HEK293T (cell line): ENCODE measurements at regions not wholly inside any gene's neighbourhood (a gene's known extent, or its start where the extent isn't known, plus 50 kb on each side); places are given as distances from the start of the nearest gene placed in this dataset.

Experiments
- ARNT ChIP-seq: fragments of 450-650 bp; IDR thresholded peaks from 2 replicates; pipeline ENCODE4 v1.6.1; 2017; ENCODE audit warnings: mild to moderate bottlenecking
- BHLHE40 ChIP-seq: fragments of 450-650 bp; IDR thresholded peaks from 2 replicates; pipeline ENCODE4 v1.6.1; 2016; ENCODE audit warnings: mild to moderate bottlenecking, moderate library complexity, borderline replicate concordance
- ELF4 ChIP-seq: fragments of 450-650 bp; IDR thresholded peaks from 2 replicates; pipeline ENCODE4 v1.6.1; 2017; ENCODE audit warnings: antibody characterized with exemption
- FOXA1 ChIP-seq: fragments of 450-650 bp; IDR thresholded peaks from 2 replicates; pipeline ENCODE4 v1.6.1; 2016; ENCODE audit warnings: mild to moderate bottlenecking
- FOXK2 ChIP-seq: fragments of 450-650 bp; IDR thresholded peaks from 2 replicates; pipeline ENCODE4 v1.6.1; 2016; ENCODE audit warnings: mild to moderate bottlenecking
- LEF1 ChIP-seq: fragments of 450-650 bp; IDR thresholded peaks from 2 replicates; pipeline ENCODE4 v1.6.1; 2017; ENCODE audit warnings: mild to moderate bottlenecking, borderline replicate concordance
- SP1 ChIP-seq: fragments of 450-650 bp; IDR thresholded peaks from 2 replicates; pipeline ENCODE4 v1.6.1; 2017
- SUZ12 ChIP-seq: fragments of 450-650 bp; IDR thresholded peaks from 2 replicates; pipeline ENCODE4 v1.6.1; 2016; ENCODE audit warnings: mild to moderate bottlenecking
- TF ChIP-seq, protein P1 (sequence below): fragments of 450-650 bp; IDR thresholded peaks from 2 replicates; pipeline ENCODE4 v1.6.1; 2016

DNA sequence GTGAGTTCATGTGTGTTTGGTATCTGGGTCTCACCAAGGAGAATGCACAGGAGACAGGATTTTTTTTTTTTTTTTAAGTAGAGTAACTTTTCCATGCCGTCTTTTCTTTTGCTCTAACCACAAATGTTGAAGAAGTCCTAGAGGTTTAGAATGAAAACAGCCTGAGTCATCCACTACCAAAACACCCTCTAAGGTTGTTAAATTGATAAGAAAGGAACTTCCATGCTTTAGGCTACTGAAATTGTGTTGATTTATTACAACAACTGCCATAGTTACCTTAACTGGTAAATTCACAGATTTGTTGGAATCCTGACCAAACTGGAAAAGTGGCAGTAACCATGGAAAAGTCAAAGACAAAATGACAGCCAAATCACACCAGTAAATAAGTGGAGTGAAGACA lies 375.6 kb downstream of the AMY1C start:
- TF ChIP-seq ARNT (no peak), FOXK2 (no peak), SP1 (no peak), LEF1 (no peak), FOXA1 (no peak), BHLHE40 (no peak), SUZ12 (no peak), ELF4 (no peak)
- TF ChIP-seq, protein P1, sequence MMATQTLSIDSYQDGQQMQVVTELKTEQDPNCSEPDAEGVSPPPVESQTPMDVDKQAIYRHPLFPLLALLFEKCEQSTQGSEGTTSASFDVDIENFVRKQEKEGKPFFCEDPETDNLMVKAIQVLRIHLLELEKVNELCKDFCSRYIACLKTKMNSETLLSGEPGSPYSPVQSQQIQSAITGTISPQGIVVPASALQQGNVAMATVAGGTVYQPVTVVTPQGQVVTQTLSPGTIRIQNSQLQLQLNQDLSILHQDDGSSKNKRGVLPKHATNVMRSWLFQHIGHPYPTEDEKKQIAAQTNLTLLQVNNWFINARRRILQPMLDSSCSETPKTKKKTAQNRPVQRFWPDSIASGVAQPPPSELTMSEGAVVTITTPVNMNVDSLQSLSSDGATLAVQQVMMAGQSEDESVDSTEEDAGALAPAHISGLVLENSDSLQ = no peak
